ENCODE measurements at regions not wholly inside any gene's neighbourhood (a gene's known extent, or its start where the extent isn't known, plus 50 kb on each side); places are given as distances from the start of the nearest gene placed in this dataset.
"Not testable (repeated sequence)": the region's sequence is repeated elsewhere in the genome, so short reads cannot be mapped to it uniquely, and the experiment has no call there.

DNA sequence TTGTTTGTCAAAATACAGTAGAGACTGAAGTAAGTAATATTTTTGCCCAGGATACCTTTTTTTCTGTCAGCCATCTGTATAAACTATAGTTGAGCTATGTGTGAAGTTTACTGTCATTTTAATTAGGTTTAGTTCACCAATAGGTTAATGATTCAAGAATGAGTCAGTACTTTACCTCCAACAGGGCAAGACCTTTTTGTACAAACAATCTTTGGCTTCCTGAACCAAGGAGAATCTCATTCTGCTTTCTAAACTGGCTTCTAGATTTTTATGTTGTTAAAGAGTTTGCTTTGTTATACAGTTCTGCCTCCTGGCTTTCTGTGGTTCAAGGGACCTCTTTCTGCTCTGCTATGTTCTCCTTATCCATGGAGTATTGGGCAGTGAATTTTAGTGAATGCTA, 412.0 kb upstream of the NR3C2 start:
- DNase-seq: no peak

DNA sequence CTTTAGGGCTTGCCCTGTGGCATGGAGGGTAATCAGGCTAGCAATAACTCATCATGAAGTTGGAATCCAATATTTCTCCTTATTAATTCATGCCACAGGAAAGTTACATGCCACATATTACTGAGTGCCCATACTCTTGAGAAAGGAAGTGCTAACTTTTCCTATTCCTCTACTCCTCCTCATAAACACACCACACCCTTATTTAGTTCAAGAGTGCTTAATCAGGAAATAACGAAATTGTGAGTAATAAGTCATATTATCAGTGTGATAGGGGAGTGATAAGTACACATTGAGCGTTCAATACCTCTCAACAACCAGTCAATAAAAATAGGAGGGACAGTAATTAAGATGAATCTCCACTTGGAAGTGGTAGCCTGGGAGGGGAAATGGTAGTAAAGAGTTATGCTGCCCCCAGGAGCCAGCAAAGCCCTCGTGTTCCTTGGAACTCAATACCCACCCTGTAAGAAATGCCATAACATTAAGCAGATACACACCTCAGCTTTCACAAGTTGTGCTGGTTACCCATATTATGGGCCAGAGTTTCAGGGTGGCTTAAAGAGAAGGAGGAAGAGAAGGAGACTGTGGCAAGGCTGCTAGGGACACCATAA, 410.0 kb upstream of the NR3C2 start:
- no peak for DNase-seq

DNA sequence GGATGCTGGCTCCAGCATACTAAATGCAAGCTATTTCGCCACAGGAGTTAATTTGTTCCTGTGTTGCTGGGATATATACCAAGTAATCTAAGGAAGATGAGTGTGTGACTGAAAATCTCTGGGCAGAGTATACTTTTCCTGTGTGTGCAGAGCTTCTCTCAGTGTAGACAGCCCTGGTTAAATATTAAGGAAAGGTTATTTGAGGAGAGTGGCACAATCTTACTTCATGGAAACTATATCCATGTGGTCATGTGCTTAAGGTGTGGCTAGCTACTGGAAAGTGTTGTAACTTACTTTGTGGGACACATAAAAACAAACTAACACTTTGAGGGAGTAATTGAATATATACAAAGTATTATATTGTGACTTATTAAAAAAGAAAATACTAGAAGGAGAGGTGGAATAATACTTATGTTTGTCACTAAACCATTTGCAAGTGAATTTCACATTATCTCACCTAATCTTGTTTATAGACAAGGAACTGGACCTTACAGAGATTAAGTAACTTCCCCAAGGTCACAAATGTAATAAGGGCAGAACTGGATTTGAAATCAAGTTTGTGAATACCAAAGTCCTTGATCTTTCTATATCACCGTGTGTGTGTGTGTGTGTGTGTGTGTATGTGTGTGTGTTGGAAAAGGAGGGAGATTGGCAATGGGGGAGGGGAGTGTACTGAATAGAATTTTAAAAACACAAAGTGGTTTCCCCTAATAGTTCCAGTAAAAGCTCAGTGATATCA, 408.2 kb upstream of the NR3C2 start:
- DNase-seq: no peak

DNA sequence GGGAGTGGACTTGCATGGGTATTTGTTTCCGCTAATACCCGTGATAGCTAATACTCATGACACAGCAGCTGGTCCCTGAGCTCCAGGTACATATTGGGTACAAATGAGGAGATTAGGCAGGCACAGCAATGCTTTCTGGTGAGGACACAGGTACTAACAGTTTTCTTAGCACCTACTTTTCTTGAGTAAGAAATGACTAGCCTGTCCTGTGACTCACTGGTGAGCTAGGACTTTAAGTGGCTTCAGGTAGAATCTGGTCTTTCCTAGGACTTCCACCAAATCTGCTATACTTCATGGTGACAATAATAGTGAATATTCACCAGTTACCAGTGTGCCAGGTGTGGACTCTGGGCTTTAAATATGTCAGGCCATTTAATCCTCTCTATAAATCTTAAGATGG, 407.4 kb upstream of the NR3C2 start:
- no peak for DNase-seq

DNA sequence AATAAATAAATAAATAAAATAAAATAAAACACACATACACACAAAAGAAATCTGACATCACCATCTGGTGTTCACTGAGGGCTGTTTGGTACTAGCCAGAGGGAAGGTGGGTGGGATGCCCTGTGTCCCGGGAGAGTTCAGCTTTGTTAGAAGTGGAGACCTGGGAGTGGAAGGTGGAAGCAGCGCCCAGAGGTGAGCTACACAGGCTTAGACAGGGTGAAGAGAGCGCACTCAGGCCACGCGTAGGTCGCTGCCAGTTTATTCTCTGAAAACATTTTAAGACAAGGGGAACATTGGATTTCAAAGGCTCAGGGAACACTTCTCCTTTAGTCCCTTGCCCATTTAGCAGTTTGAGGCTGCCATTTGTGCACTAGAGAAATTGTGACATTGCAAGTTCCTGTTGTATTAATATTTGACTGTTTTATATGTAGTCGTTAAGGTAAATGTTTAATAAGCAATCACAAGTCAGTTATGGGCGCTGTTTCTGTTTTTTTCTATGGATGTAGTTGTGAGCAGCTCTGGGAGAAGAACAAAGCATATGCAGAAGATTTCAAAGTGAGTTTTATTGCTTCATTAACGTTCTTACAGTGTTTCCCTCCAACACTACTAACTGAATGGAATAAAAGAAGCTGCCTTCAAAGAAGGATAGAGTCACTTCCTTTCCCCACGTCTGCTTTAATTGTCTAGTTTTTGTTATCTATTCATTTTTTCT, 405.5 kb upstream of the NR3C2 start:
- no peak for DNase-seq

DNA sequence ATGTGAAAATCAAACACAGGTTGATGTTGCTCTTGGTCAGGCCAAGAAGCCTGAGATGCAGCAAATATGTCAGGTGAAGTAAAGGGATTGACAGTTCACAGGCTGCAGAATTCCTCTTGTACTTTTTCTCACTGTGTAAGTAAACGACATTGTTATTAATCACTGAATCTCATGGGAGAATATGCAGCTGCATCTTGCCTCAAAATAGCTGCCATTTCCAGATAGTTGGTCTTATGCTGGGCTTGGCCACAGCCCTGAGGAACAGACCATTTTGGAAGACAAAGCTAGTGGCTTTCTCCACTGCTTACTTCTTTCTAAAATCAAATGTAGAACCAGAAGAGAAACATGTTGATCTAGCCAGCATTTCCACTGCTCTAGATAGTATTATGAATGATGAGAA, 403.4 kb upstream of the NR3C2 start:
- DNase-seq: no peak

DNA sequence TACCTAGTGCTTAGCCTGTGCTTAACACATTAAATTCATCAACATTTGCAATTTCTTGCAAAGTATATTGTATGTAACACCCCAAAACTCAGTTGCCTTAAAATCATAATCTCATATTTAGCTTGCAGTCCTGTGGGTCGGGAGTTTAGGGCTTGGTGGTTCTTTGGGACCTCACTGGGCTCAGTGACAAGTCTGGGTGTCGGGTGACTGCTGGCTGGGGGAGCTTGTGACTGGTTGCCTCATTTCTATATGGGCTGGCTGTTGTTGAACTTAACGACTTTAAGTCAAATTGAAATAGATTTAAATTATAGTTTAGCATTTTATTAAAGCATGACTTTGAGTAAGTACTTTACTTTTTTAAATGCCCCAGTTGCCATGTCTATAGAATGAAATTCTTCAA, 401.4 kb upstream of the NR3C2 start:
- DNase-seq: no peak

DNA sequence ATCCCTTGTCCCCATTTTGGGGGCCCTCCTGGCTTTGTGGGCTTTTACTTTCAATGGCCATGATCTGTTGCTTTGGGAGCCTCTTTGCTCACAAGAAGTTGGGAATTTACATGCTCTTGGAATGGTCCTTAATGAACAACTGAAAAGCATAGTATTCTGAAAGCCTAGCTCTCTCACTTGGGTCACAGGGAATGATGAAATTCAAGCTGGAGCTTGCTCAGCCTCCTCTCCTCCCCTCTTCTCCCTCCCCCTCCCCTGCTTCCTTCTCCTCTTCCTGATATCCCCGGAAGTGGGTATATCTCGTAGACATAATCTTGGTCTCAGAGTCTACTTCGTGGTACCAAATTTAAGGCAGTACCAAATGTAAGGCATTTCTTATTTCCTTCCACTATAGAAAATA, 400.6 kb upstream of the NR3C2 start:
- DNase-seq: no peak

DNA sequence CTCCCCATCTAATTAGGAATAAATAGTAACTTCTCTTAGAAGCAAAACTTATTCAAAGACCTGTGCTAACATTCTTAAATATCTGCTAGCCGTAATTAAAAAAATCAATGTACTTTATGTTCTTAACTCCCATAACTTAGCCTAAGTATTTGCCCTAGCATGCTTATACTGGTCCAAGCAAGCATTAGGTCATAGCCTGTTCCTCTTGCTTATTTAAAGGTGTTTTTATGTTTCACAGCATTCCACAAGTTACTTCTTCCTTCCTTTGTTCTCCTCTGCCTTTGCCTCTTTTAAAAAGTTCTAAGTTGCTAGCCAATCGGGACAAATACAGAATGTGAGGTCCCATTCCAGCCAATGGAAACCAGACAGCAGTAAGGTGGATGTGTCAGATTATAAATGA, 395.4 kb upstream of the NR3C2 start:
- not testable (repeated sequence) for DNase-seq

DNA sequence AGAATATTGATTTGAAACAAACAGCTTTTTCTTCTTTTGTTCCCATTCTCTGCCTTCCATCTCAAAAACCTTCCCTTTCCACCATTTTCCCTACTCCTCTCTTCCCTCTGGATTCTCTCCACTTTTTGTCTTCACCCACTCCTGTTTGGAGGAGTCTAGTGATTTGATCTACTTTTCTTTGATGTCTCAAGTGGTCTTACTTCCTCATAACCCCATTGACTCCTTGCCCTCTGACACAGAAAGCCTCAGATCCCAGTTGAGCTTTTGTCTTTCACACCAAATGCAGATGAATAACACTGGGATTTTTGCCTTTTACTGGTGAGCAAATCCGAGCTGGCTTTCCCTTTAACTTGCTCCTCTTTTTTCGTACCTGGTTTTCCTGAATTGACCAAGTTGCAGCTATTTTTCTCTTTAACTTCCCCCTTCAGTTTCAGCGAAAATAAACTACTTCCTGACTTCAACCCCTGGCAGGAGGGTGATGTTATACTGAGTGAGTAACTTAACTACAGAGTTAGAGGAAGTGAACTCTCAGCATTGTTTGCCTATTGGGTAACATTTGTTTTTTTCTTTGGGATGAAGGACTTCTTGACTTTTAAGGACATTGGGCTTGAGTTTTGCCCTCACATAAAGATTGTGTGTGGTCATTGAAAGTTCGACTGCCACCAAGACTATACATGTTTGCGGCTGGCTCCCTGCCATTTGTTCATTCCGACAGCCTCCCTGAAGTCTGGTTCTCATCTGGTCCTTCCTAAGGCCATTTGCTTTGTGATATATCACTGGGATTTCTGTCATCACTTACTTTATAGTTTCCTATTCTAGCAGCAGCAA, 392.8 kb upstream of the NR3C2 start:
- peak; percentile 49 to 81 (median 65) for DNase-seq

DNA sequence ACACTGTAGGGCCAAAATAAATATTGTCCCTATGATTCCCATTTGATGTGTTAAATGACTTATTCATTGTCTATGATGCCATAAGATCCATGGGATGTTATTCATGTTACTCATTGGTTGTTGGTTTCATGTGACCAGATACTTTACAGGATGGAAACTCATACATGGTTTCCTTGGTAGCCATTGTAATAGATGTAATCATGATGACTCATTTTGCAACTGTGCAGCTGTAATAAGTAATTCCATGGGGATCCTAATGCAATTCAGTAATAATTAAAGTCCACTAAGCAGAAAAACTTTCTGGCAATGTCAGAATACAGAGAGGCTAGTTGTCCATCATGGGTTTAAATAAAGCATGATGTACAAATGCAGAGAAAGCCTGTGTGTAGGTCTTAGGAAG, 389.7 kb upstream of the NR3C2 start:
- peak in 1 of 4 experiments; percentile 1 for DNase-seq

DNA sequence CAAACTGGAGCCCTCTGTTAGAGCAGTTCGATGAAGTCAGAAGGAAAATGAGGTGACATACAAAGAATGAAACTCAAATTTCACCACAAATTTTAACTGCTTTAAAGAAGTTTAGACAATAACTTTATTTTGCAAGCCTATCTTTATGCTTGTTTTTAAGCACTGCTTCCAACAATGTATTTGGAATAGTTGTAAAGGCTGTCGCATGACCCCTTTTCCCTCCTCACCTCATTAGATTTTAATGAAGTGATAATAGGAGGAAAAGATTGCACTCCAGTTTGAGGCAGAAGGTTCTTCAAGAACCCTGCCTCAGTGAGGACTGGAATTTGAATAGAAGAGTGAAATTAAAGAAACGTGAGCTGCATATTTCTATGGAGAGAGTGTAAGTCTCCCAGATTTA, 386.1 kb upstream of the NR3C2 start:
- DNase-seq: no peak

DNA sequence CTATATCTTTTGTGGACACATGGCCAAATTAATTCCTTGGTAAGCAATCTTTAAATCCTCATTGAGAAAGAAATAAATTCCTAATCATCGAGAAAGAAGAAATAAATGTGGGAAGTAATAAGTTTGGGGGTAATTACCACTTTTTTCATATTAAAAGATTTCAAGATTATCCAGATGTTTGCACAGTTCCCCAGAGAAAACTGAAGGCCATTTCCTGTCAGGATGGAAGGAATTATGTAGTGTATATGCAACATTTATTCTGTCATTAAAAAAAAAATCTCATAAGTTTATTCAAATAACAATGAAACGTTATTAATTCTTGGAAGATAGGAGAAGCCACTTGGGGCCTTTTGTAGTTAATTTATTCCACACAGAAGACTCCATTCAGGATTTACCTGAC, 385.6 kb upstream of the NR3C2 start:
- DNase-seq: no peak

DNA sequence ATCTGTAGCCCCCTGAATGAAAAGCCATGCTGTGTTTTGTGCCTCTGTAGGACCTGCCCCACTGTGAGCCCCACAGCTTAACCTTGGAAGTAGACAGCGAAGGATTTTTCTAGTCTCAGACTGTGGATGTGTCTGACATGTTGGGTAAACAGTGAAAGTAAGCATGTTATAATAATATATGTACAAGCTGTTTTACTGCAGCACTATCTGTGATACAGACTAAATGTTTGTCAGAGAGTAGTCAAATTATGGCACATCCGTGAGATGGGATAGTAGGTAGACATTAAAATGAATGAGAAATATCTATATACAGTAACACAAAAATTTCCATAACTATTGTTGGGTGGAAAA, 381.2 kb upstream of the NR3C2 start:
- no peak for DNase-seq

DNA sequence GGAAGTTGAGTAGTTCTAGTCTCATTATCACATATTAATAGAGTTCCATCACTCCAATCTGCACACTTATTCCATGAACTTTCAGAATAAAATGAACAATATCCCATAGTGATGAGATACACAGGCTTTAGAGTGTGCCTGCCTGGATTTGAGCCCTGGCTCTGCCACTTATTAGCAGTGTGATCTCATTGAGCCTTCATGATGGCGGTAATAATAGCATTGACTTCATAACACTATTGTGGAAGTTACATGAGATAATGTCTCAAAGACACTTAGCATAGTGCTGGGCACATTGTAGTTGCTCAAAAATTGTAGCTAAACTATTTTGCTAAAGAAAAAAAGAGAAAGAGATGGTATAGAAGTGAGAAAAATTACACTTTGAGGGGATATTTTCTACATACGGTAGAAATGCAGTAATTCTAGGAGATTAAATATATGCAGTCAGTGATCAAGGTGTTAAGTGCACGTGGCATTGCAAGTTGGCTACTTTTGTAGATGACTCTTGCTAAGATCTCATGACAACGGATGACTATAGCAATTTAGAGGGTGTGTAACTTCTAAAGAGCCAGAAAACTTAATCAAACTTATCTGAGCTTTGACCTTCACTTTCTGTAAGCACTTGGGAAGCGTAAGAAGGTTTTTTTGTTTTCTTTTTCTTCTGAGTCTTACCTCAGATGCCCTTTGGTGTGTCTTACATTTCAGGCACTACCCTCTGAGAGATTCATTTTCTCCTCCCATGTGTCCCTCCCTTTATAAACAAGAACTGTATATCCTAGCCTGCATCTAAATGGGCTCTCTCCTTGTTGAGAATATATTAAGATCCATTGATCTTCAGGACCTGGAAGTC, 380.6 kb upstream of the NR3C2 start:
- no peak for DNase-seq

DNA sequence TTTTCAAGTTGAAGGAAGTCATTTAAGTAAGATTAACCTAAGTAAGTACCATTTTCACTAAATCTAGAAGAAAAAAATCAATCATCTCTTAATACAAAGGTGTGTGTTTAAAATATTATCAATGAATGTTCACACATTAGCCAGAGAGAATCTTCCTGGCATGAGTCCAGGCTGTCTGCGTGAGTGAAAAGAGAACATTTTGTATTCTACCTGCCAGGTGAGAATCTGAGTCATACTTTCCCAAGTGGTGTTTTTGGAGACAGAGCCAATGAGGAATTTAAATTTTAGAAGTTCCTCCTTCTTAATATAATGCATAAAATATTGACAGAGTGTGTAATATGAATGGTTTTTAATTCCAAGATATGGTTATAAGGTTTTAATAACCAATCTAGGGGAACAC, 371.8 kb upstream of the NR3C2 start:
- no peak for DNase-seq

DNA sequence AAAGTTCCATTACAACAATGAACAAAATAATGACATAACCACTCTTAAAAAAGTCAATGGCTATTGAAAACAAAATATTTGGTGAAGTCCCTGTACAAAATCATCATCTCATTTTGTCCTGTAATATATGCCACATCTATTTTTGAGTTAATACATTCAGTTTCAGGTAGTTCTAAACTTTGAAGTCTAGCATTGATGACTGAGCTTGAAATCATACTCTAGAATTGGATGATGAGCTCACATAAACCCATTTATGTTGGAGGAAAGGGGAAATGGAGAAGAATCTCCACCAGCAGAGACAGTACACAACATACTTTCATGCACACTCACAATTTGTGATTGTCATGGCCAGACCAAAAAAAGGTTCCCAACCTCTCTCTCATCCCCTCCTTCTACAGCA, 371.1 kb upstream of the NR3C2 start:
- no peak for DNase-seq

DNA sequence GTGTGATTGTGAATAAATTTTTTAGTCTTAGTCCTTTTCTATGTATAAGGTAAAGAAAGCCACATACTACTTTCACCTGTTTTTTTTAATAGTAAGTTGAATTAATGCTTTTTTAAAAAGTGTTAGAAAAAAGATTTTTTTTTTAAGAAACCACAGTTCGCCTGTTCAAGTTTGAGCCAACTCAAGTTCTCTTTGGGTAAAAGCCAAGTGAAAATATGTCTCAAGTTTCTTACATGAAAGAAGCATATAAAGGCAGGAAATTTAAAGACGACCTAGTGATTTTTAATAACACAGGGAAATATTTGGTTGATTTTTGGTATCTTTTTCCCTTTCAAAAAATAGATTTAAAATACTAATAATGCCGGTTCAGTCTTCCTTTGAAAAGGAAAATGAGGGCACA, 369.9 kb upstream of the NR3C2 start:
- DNase-seq: no peak

DNA sequence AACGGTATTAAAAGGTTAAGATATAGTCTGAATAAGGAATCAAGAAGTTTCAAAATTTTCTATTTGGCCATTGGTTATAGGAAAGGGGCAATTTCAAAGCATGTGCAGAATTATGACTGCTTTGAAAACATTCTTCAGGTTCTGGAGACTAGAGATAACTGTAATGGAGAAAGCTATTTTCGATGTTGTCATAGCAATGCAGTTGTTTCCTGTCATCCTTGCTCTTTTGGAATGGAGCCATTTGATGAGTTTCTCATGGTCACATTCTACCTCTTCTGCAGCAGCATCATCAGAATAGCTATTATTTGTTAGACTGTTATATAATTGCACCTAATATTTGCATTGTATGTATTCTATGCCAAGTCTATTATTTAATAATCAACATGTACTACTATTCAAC, 368.2 kb upstream of the NR3C2 start:
- no peak for DNase-seq

DNA sequence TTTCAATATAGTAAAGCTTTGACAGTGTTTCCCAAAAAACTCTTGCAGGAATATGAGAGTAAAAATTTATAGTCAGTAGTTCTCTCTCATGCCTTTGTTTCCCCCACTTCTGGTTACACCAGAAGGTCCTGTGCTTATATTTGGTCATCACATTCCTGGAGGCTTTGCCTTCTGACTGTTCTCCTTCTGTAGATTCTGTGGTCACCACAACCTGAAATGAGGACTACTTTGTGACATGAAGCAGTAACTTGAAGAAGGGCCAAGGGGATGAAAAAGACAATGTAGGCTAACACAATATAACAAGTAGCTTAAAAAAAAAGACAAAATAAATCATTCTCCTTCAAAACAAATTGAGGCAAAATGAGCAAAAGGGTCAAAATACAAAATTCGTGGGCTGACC, 366.2 kb upstream of the NR3C2 start:
- no peak for DNase-seq

DNA sequence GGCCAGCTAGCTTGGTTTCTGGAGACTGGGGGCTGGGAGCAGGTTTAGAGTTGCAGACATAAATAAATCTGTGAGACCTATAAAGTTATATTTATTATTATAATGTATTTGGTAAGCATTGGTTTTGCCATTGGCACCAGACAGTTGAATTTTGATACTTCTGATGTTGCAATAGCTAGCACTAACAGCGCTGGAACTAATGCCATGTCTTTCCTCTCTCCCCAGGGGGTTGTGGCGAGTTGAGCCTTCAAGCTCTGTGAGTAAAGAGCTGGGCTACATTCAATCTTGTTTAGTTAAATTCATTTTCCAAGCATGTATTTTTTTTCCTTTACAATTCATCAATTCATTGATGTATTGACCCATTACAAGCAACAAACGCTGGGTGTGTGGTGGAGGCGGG, 358.7 kb upstream of the NR3C2 start:
- no peak for DNase-seq

DNA sequence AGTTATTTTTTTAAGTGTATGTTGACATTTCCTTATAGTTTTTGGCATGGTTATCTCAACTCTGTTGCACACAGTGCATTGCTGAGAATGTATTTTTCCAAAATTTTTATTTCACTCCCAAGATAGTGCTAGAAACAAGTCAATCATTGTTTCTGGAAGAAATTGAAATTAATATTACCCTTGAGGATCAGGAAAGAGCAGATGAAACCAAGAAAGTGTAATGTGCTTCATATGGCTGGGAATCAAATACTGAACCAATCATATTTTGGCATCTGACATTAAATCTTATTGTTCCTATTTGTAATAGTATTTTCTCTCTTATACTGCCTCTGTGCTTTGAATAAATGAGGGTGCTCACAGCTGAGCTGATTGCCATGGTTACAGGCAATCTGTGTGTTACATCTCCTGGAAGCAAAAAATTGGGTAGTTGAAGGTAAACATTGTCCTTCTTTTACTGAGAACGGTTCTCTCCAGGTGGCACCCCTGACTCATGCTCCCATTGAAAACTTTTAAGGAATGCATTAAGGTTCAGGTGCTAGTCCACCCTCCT, 358.2 kb upstream of the NR3C2 start:
- no peak for DNase-seq
